DMS53 treated with DMSO at 0.1 percent for 48 hours (cell line): ENCODE measurements at regions not wholly inside any gene's neighbourhood (a gene's known extent, or its start where the extent isn't known, plus 50 kb on each side); places are given as distances from the start of the nearest gene placed in this dataset.
"Not testable (repeated sequence)": the region's sequence is repeated elsewhere in the genome, so short reads cannot be mapped to it uniquely, and the experiment has no call there.

Experiments used
- DNase-seq: peaks from one replicate; lab custom pipeline; 2025; ENCODE audit not compliant: unreplicated experiment; lab: John Stamatoyannopoulos, UW

GRCh38 chr5:166291800-166292199 lies 1999.6 kb upstream of the WWC1 start:
- DNase-seq, result not testable (repeated sequence)

DNA sequence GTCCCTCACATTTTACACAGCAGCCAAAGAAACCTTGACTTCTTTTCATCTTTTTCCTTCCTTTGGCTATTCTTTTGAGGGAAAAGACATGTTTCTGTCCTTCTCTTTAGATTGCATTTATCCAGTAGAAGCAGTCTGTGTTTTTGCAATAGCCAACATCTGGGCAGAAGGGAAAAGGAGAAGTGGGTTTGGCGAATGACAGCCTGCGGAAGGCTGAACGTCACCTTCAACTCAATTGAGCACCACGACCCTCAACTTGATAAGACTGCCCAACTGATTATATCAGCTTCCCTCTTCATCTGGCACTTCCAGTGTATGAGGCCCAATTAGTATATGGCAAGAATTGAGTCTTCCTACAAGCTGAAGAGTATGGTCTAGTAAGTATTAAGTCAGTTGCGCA lies 1997.6 kb upstream of the WWC1 start:
- no peak for DNase-seq

DNA sequence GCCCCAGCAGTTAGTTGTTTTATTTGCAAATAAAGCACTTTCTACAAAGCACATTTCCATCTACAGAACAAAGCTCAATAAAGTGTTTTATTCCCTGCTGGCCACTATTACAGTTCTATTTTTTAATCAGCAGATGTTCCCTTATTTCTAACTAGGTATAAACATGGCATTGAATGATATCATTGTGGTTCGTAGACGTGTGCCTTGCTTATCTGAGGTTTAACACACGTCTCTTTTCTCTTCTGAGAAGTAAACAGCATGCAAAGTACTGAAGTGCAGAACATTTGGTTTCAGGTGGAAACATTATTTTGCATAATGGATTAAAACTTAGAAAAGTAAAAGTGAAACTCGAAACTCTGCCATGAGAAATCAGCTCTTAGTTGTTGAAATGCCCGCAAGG lies 1989.3 kb upstream of the WWC1 start:
- DNase-seq, result no peak

GRCh38 chr5:166317425-166317824 lies 1974.0 kb upstream of the WWC1 start:
- no peak for DNase-seq

DNA sequence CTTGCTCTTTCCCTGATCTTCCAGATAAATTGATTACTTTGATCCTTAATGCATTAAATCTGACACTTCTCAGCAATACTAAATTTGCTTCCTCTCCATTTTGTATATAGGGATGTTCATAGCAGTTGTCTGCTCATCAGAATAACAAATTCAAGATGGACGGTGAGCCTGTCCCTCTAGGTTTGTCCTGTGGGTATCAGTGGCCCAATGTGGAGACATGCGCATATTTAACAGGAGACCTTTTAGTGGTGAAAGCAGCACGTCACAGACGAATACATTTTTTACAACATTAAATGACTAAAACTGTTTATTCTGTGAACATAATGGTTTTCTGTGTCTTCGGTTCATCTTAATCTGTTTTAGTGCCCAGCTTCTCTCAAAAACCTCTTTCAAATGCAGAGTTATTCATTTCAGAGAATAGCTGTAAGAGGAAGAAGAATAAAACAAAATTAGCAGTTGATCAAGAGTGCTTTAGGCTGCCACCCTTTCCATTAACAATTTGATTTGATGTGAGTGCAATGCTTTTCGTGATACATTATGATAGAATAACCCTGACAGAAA lies 1970.4 kb upstream of the WWC1 start:
- DNase-seq, result no peak

- DNase-seq, result no peak
Measured at GRCh38 chr5:166324372-166324771, 1967.1 kb upstream of the WWC1 start.

DNA sequence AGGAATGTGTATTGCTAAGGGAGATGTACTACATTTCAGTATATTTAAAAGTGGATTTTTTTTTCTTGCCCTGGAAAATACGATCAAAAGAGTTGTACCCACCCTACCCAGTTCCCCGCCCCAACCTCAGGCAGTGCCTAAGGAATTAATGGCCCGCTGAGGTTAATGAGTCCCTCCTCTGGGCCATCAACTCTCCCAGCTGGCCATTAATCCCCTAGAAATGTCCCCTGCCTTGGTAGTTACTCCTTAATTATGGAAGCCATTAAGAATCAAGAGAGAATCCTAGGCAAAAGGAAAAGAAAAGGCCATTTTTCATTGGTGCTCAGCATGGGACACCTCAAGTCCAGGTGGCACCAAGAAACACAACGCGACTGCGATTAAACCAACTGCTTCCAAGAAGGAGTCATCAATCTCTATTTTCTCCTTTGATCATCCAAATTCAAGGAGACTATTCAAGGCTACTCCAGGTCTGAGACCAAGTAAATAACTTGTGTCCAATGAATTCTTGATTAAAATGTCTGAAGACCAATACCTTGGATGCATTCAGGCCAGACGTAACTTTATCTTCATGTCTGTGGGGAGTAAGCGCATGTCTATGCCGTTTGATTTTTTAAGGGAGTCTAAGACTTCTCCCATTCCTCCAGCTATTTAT lies 1962.2 kb upstream of the WWC1 start:
- no peak for DNase-seq

DNA sequence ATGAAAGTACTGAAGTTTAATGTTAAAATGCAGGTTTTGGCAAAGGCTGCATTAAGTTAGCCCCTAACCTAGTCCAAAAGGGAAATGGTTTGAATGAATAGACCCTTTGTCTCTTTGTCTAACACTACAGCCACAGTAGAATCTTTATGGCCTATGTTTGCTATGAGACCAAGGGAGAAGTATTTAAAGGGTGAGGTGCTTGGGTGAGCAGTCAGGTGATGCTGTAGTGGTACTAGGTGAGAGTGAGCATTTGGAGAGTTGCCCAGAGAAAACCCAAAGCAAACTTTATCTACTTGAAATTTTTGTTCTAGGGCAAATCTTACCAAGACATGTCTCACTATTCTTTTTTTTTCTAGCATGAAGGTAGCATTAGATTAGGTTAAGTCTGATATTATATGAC lies 1961.4 kb upstream of the WWC1 start:
- DNase-seq, result no peak

DNA sequence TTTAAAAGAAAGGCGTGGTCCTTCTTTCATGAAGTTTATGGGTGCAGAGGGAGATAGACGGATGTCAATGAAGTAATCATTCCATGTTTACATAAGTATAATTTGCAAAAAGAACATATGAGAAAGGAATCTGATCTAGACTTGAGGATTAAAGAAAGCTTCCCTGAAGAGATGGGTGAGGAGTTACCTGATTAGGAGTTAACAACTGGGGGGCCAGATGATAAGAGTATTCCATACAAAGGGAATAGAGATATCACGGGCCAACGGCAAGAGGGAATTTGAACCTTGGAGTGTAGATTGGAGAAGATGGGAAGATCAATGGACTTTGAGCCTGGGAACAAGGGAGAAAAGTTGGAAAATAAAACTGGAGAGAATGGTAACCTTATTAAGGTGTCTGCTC lies 1959.9 kb upstream of the WWC1 start:
- no peak for DNase-seq

GRCh38 chr5:166338801-166339200 lies 1952.6 kb upstream of the WWC1 start:
- DNase-seq, result no peak

DNA sequence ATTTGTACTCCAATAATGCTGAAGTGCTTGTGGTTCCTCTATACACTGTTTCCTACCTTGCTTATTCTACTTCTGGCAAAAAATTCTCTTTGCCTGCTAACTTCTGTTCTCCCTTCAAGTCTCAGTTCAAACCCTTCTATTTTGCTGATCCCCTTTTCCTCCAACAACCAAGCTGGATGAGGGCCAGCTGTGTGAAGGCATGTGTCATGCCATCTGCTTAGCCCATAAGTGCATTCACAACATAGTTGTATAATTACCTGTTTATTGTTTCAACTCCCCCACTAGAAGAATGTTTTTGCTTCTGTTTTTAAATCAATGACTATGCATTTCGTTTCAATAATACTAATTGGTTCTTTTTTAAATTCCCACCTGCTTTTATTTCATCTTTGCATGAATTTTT lies 1951.4 kb upstream of the WWC1 start:
- no peak for DNase-seq

- DNase-seq, result peak; percentile 1
Measured at GRCh38 chr5:166341740-166342337, 1949.6 kb upstream of the WWC1 start.

DNA sequence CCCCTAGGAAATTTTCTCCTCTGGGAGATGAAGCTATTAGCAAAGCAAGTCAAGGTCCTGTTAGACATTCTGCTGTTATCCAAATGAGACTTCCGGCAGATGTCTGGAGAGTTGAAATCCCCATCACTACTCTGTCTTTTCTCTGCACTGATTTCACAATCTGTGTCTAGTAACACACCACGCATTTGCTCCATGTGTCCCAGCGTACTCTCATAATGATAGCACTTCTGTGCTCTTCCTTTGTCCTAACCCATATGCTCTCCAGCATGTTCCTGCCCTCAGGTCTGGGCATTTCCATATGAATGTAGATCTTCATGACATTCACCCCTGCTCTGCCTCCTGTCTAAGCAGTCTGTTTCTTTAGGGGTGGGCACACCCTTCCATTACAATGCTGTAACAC lies 1949.0 kb upstream of the WWC1 start:
- no peak for DNase-seq

- DNase-seq, result no peak
Measured at GRCh38 chr5:166346726-166347374, 1944.6 kb upstream of the WWC1 start.

GRCh38 chr5:166349046-166349445 lies 1942.4 kb upstream of the WWC1 start:
- no peak for DNase-seq

GRCh38 chr5:166353580-166353979 lies 1937.9 kb upstream of the WWC1 start:
- DNase-seq, result no peak

DNA sequence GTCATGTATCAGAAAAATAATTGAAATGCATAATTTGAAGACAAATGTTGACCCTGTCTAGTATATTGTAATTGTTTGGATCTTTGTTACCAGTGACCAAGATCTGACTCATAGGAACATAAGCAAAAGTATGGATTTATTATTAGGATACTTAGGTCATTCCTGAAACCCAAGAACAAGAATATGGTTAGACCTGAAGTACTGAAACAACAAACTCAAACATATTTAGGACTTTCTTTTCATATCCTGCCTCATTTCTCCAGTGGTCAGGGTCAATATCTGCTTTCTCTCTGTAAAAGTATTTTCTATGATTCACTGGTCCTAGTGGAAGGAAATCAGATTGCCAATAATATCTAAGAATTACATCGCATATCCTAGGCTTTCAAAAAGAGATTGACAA lies 1937.1 kb upstream of the WWC1 start:
- DNase-seq, result no peak

DNA sequence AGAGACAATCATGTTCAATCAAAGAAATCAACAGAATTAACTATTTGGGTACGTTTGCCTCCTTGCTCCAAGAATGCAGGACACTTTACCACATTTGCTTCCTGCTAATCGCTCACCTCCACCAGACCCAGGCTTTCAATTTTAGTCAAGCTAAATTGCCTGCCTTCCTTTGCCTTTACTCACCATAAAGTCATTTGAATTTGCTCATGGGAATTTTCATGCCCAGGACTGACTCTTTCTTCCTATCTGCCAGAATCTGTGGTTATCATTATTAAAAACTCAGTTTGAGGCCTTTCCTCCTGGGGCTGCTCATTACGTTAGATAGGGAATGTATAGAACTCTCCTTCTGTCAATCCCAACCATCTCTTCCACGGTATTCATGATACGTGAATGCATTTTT lies 1935.3 kb upstream of the WWC1 start:
- DNase-seq, result no peak

DNA sequence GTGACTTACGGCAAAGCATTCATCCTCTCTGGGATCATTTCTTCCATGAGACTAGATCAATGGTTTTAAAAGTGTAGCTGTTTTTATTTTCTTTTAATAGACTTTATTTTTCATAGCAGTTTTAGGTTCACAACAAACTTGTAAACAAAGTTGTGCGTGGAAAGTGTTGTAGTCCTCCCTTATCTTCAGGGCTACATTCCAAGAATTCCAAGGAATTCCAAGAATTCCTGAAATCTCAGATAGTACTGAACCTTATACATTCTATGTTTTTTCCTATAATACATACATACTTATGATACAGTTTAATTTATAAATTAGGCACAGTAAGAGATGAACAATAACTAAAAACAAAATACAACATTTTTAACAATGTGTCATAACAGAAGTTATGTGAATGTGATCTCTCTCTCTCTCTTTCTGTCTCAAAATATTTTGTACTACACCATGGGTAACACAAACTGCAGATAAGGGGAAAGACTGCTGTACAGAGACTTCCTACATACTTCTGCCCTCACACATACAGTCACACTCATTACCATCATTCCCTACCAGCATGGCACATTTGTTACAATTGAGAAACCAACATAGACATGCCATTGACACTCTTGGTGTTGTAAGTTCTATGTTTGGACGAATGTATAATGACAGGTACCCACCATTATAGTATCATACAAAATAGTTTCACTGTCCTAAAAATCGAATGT lies 1933.2 kb upstream of the WWC1 start:
- DNase-seq, result no peak

- DNase-seq, result no peak
Measured at GRCh38 chr5:166363087-166363760, 1928.2 kb upstream of the WWC1 start.

- no peak for DNase-seq
Measured at GRCh38 chr5:166365164-166365563, 1926.3 kb upstream of the WWC1 start.
